GM12874 (cell line): ENCODE measurements at regions not wholly inside any gene's neighbourhood (a gene's known extent, or its start where the extent isn't known, plus 50 kb on each side); places are given as distances from the start of the nearest gene placed in this dataset.

Source experiments
- CTCF ChIP-seq: IDR thresholded peaks from 2 replicates; pipeline ENCODE4 v1.5.1; 2011; ENCODE audit warnings: low read depth, mild to moderate bottlenecking, control low read depth, low read length, moderate library complexity; ENCODE audit not compliant: insufficient read depth

- no peak for TF ChIP-seq CTCF
Measured at GRCh38 chr9:28163619-28164018, 590.3 kb upstream of the C9orf72 start.

- no peak for TF ChIP-seq CTCF
Measured at GRCh38 chr9:28166179-28166578, 592.9 kb upstream of the C9orf72 start.

GRCh38 chr9:28177142-28177541, 603.9 kb upstream of the C9orf72 start:
- no peak for TF ChIP-seq CTCF

- no peak for TF ChIP-seq CTCF
Measured at GRCh38 chr9:28177925-28178324, 604.6 kb upstream of the C9orf72 start.

- TF ChIP-seq CTCF: no peak
Measured at GRCh38 chr9:28179893-28180292, 606.6 kb upstream of the C9orf72 start.

GRCh38 chr9:28190981-28191380, 617.7 kb upstream of the C9orf72 start:
- no peak for TF ChIP-seq CTCF

- TF ChIP-seq CTCF: no peak
Measured at GRCh38 chr9:28197653-28198052, 624.4 kb upstream of the C9orf72 start.

GRCh38 chr9:28203036-28203435, 629.8 kb upstream of the C9orf72 start:
- TF ChIP-seq CTCF: no peak
